Activated T-cell treated with anti-CD3 and anti-CD28 coated beads, Interleukin-2, amount 50 U/mL, for 72 hours (primary cell): ENCODE measurements at regions not wholly inside any gene's neighbourhood (a gene's known extent, or its start where the extent isn't known, plus 50 kb on each side); places are given as distances from the start of the nearest gene placed in this dataset.

Experiments used
- ATAC-seq, 2 donors: fragments of 150-1000 bp; cut with Tn5 transposase; replicated peaks in 1 of 2; 2 replicates each; pipeline ENCODE4 v1.10.0; 2021; ENCODE audit warnings: moderate library complexity in 2 of 2, mild to moderate bottlenecking in 1 of 2
- DNase-seq, 2 donors: peaks; one replicate each; pipeline ENCODE4 v3.0.0; 2021 to 2022; ENCODE audit warnings: mixed read lengths in 1 of 2
- H3K27ac Mint-ChIP-seq: one replicate; pipeline ENCODE4 v1.8.0; 2022; ENCODE audit warnings: mild to moderate bottlenecking, moderate library complexity, mixed read lengths
- H3K27me3 Mint-ChIP-seq: one replicate; pipeline ENCODE4 v1.8.0; 2022; ENCODE audit warnings: low read depth, mixed read lengths
- H3K36me3 Mint-ChIP-seq, 2 donors: one replicate each; pipeline ENCODE4 v1.8.0; 2022; ENCODE audit warnings: mixed read lengths in 2 of 2, mild to moderate bottlenecking in 1 of 2; ENCODE audit not compliant: insufficient read depth in 2 of 2
- H3K4me1 Mint-ChIP-seq: one replicate; pipeline ENCODE4 v1.8.0; 2022; ENCODE audit warnings: low read depth, mixed read lengths
- H3K4me3 Mint-ChIP-seq, 2 donors: one replicate each; pipeline ENCODE4 v1.8.0; 2022; ENCODE audit warnings: mild to moderate bottlenecking in 2 of 2, mixed read lengths in 2 of 2, moderate library complexity in 2 of 2
- H3K9me3 Mint-ChIP-seq, 2 donors: one replicate each; pipeline ENCODE4 v1.8.0; 2022; ENCODE audit warnings: mixed read lengths in 2 of 2

GRCh38 chr12:28955491-28955890, 193.6 kb upstream of the FAR2 start:
- ATAC-seq (no peak), DNase-seq (no peak)
- peaks cover 8% of the 10 kb centered on the region for H3K27me3 Mint-ChIP-seq
- no peaks in the 10 kb centered on the region for H3K4me1 Mint-ChIP-seq
- H3K27ac Mint-ChIP-seq = no peak overlapping the region
- H3K9me3 Mint-ChIP-seq = peaks cover 0 to 2% of the 10 kb centered on the region in 2 donors
- H3K4me3 Mint-ChIP-seq = no peak overlapping the region
- H3K36me3 Mint-ChIP-seq = no peaks in the 10 kb centered on the region

DNA sequence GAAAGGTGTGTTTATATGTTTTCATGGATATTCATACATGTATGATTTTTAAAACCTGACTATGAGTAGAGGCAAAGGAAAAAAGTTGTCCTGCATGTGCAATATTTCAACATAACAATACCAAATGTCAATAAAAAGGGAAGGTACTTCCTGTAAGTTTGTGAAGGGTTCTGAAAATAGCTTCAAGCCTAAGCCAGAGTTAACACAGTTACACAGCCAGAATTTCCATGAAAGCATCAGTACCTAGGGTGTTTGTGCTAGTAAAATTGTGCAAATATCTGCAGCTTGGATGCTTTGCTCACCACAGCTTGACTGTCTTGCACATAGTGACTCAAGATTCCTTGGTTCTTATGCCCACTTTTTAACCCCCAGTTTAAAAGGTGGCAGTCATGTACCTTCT, 193.1 kb upstream of the FAR2 start:
- H3K4me1 Mint-ChIP-seq = no peaks in the 10 kb centered on the region
- no peaks in the 10 kb centered on the region for H3K36me3 Mint-ChIP-seq
- no peak overlapping the region for H3K4me3 Mint-ChIP-seq
- H3K27ac Mint-ChIP-seq = no peak overlapping the region
- DNase-seq = no peak
- ATAC-seq = no peak
- H3K27me3 Mint-ChIP-seq = peaks cover 8% of the 10 kb centered on the region
- H3K9me3 Mint-ChIP-seq = peaks cover 0 to 2% of the 10 kb centered on the region in 2 donors

DNA sequence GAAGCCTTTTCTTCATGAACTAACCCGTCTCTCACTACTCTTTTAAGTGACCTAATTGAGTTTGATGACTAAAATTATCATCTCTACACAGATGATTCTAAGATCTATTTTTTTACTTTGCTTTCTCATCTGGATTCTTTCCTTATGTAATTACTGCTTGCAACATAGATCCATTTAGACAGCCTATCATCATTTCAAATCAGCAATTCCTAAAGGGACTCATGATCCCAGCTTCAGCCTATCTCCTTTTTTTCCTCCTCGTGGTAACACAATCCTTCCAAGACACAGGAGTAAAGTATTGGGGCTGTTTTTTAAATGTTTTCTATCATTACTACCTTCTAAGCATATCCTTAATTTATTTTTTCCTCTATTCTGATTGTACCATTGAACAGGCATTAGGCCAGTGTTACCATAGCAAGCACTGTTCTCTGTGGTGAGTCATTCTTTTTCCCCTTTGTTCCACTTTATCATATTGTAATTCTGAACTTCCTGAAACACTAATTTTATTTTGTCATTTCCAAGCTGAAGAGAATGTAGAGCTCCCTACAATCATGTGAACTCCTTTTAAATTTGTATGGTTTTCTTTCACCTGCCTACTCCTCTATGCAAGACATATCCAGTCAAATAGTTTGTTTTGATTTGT, 190.4 kb upstream of the FAR2 start:
- Mint-ChIP-seq H3K27ac (no peak overlapping the region), H3K36me3 (no peaks in the 10 kb centered on the region), H3K4me1 (no peaks in the 10 kb centered on the region), H3K4me3 (no peak overlapping the region), H3K27me3 (peaks cover 13% of the 10 kb centered on the region), H3K9me3 (peaks cover 0 to 2% of the 10 kb centered on the region in 2 donors)
- DNase-seq (no peak), ATAC-seq (no peak)

DNA sequence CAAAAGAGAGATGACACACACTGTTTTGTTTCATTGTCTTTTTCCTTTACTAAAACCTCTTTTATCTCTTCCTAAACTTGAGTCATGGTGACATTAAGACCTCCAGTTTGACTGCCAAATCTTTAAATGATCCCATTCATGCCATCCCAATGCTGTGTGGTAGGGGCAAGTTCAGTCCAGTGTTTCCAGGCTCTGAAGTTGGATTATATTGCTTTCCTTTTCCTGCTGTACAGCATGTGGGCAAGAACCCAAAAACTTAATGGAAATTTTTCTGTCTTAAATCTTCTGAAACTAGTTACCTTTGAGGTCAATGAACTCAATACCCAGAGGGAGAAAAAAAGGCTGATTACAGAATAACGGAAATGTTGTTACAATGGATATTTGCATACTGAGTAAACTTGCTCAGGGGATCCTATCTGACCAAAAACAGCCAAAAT, 187.1 kb upstream of the FAR2 start:
- H3K36me3 Mint-ChIP-seq = no peaks in the 10 kb centered on the region

DNA sequence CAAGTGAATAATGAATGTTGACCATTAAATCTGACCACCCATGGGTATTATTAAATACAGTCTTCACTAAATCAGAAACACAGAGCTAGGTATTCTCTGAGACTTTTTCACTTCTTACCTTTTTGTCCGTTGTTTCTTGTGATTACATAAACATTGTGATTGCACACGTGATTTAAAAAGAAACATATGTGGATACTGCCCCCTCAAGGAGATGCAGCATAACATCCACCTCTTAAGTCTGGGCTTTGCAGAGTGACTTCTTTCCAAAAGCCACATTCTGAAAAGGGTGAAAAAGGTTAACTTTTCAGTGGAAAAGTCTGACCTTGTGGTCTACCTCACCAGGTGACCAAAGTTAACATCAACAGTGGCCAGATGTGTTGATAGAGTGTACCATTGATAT, 185.5 kb upstream of the FAR2 start:
- ATAC-seq (no peak), DNase-seq (no peak)
- Mint-ChIP-seq H3K9me3 (peaks cover 0 to 2% of the 10 kb centered on the region in 2 donors), H3K4me3 (no peak overlapping the region), H3K27ac (no peak overlapping the region), H3K36me3 (no peaks in the 10 kb centered on the region), H3K4me1 (no peaks in the 10 kb centered on the region), H3K27me3 (peaks cover 9% of the 10 kb centered on the region)

More for the DNA sequence above, 187.1 kb upstream of the FAR2 start:
- no peak overlapping the region for H3K27ac Mint-ChIP-seq
- ATAC-seq (no peak), DNase-seq (no peak)
- H3K4me3 Mint-ChIP-seq = no peak overlapping the region
- H3K4me1 Mint-ChIP-seq = no peaks in the 10 kb centered on the region
- peaks cover 9% of the 10 kb centered on the region for H3K27me3 Mint-ChIP-seq
- peaks cover 0 to 2% of the 10 kb centered on the region in 2 donors for H3K9me3 Mint-ChIP-seq

- no peak overlapping the region for H3K4me3 Mint-ChIP-seq
- no peaks in the 10 kb centered on the region for H3K36me3 Mint-ChIP-seq
- DNase-seq (no peak), ATAC-seq (no peak)
- H3K4me1 Mint-ChIP-seq = no peaks in the 10 kb centered on the region
- H3K27ac Mint-ChIP-seq = no peak overlapping the region
- H3K27me3 Mint-ChIP-seq = peaks cover 9% of the 10 kb centered on the region
- no peaks in the 10 kb centered on the region for H3K9me3 Mint-ChIP-seq
Measured at GRCh38 chr12:28966046-28966780, 182.9 kb upstream of the FAR2 start.

DNA sequence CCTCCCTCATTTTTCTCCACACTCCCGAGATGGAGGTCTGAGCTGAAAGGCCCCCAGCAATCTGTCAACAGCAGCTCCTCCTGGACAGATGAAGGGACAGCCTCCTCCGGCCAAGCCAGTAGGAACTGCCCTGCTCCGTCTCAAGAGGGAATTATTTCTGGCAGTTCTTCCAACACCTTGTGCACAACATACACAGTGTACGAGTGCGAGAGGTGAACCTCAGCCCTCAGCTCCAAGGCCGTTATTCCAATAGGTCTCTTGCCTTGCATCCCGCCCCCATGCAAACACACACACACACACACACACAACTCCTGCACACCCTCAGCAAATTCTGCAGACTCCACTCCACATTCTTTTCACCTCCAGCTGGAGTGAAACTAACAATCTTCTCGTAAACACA, 181.7 kb upstream of the FAR2 start:
- Mint-ChIP-seq H3K9me3 (no peaks in the 10 kb centered on the region), H3K27me3 (peaks cover 8% of the 10 kb centered on the region), H3K4me3 (no peak overlapping the region), H3K36me3 (no peaks in the 10 kb centered on the region), H3K27ac (no peak overlapping the region), H3K4me1 (no peaks in the 10 kb centered on the region)
- DNase-seq (no peak), ATAC-seq (no peak)

- no peaks in the 10 kb centered on the region for H3K4me1 Mint-ChIP-seq
- H3K4me3 Mint-ChIP-seq = no peak overlapping the region
- no peaks in the 10 kb centered on the region for H3K36me3 Mint-ChIP-seq
- H3K27ac Mint-ChIP-seq = no peak overlapping the region
- ATAC-seq = no peak
- DNase-seq = no peak
- H3K9me3 Mint-ChIP-seq = no peaks in the 10 kb centered on the region
- H3K27me3 Mint-ChIP-seq = peaks cover 5% of the 10 kb centered on the region
Measured at GRCh38 chr12:28973491-28973890, 175.6 kb upstream of the FAR2 start.

DNA sequence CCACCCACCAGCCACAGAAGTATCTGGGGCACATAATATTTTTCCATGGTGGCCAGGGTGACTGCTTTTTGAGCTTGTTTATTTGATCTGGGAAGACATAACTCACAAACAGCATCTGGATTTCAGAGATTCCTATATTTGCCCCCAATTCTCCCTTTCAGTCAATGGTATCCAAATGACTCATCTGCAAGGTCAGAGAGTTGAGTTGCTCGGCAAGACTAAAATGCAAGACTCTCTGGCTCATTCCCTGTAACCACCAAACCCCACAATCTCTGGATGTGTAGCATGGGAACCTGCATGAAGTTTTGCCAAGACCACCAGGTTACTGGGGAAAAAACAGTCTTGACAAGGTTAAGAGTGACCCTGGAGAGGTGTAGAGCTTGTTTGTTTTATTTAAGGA, 174.9 kb upstream of the FAR2 start:
- H3K27me3 Mint-ChIP-seq = peaks cover 12% of the 10 kb centered on the region
- no peak overlapping the region for H3K4me3 Mint-ChIP-seq
- ATAC-seq (no peak), DNase-seq (no peak)
- no peaks in the 10 kb centered on the region for H3K9me3 Mint-ChIP-seq
- H3K36me3 Mint-ChIP-seq = no peaks in the 10 kb centered on the region
- no peak overlapping the region for H3K27ac Mint-ChIP-seq
- no peaks in the 10 kb centered on the region for H3K4me1 Mint-ChIP-seq

DNA sequence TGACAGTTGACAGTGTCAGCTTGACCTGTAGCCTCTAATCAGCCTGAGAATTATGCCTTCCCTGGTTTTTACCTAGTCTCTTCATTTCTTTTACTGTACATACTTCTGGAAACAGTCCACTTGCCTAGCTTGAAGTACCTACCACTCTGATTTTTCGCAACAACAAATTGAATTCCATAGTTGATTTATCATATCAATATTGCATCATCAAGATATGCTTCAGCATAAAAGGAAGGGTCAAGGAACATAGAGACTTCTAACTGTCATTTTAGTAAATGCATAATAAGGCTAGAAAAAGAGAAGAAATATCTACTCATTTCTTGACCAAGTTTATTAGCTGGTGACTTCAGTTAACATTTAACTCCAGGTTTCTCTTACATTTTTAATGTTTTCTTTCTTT, 174.2 kb upstream of the FAR2 start:
- Mint-ChIP-seq H3K27ac (no peak overlapping the region), H3K36me3 (no peaks in the 10 kb centered on the region), H3K9me3 (no peaks in the 10 kb centered on the region), H3K4me1 (no peaks in the 10 kb centered on the region), H3K4me3 (no peak overlapping the region), H3K27me3 (peaks cover 12% of the 10 kb centered on the region)
- ATAC-seq (no peak), DNase-seq (no peak)

DNA sequence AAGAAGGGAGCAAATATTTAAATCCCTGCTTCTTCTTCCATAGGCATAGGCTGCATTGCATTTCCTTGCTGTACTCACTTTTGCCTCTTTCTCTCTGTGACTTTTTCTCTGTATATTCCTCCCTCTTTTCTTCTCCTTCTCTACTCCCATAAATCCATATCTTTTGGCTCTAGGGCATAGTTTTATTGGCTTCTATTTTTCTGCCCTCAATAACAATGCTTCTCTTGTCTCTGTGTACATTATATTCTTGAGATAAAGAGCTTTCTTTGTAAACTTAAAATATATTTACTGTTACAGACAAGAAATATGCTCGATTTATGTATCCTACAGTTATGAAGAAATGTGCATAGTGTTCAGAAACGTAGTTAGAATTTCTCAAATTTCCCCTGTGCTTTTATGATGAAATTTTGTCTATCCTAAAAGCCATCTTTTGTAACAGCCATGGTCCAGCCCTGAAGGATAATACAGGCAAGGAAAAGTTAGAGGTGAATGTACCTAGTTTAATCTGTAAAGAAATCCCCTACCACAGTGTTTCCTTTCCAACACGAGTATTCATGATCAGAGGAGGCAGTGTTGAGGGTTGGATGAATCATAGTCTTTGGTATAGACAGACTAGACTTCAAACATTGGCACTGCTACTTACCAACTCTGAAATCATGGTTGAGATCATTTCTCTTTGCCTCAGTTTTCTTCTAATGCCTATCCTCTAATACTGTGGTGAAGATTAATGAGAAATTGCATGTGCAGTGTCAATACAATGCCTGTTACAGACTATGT, 173.3 kb upstream of the FAR2 start:
- Mint-ChIP-seq H3K27me3 (peaks cover 12% of the 10 kb centered on the region), H3K4me1 (no peaks in the 10 kb centered on the region)

GRCh38 chr12:28980436-28980835, 168.6 kb upstream of the FAR2 start:
- Mint-ChIP-seq H3K27me3 (peaks cover 6% of the 10 kb centered on the region), H3K27ac (no peak overlapping the region), H3K4me3 (no peak overlapping the region), H3K4me1 (no peaks in the 10 kb centered on the region), H3K9me3 (no peaks in the 10 kb centered on the region), H3K36me3 (no peaks in the 10 kb centered on the region)
- DNase-seq (no peak), ATAC-seq (no peak)

More for the DNA sequence above, 173.3 kb upstream of the FAR2 start:
- H3K9me3 Mint-ChIP-seq = no peaks in the 10 kb centered on the region
- no peaks in the 10 kb centered on the region for H3K36me3 Mint-ChIP-seq
- no peak for ATAC-seq
- no peak overlapping the region for H3K4me3 Mint-ChIP-seq
- DNase-seq = no peak
- no peak overlapping the region for H3K27ac Mint-ChIP-seq

DNA sequence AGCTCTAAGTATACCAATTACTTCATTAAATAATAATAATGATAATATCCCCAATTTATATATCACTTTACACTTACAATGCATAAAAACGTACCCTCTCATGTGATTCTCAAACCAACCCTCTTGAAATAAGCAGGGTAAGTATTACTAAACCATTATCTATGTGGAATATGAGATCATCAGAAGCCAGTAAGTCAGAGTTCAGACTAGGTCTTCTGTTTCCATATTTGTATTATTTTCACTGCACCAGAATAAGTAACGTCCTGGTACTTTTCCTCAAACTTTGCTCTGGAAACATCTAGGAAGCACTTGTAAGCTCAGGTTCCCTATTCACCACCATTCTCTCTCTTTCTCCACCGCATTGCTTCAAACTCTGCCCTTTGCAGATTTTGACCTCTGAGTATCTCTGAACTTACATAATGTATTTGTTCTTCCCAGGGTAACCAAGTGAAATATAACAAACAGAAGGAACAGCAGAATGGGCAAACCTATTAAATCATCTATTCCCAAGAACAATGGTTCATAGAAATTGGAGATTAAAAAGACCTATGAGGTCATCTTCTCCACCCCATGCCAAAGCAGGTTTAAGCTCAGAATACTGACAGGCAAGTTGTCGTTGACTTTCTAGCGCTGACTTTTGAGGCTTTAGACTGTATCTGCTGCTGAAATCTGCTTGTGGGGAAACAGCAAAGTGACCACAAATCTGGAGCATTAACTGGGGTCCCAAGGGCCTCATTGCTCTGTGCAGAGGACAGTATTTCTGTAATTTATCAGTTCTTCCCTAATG, 161.3 kb upstream of the FAR2 start:
- Mint-ChIP-seq H3K36me3 (no peaks in the 10 kb centered on the region), H3K9me3 (no peaks in the 10 kb centered on the region), H3K4me1 (no peaks in the 10 kb centered on the region), H3K4me3 (no peak overlapping the region), H3K27ac (no peak overlapping the region), H3K27me3 (peaks cover 24% of the 10 kb centered on the region)
- DNase-seq (no peak), ATAC-seq (no peak)
